ENCODE measurements at regions not wholly inside any gene's neighbourhood (a gene's known extent, or its start where the extent isn't known, plus 50 kb on each side); places are given as distances from the start of the nearest gene placed in this dataset.

DNA sequence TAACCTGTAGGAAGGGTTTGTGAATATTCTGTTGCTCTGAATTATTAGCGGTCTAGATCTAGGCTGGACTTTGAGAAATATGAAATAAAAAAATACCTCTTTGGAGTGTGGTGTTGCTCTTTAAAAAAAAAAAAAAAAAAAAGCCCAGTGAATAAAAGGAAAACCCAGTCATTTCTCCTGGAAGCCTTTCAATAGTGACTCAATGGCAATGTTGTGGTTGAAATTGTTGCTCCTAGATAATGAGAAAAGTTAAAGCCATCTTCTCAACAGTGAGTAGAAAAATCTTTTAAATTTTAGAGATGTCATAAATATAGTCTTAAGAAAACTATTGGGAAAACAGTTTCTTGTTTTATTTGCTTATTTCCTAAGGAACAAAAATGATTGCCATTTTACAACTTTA, 135.3 kb downstream of the RFC3 start:
- DNase-seq: no peak

DNA sequence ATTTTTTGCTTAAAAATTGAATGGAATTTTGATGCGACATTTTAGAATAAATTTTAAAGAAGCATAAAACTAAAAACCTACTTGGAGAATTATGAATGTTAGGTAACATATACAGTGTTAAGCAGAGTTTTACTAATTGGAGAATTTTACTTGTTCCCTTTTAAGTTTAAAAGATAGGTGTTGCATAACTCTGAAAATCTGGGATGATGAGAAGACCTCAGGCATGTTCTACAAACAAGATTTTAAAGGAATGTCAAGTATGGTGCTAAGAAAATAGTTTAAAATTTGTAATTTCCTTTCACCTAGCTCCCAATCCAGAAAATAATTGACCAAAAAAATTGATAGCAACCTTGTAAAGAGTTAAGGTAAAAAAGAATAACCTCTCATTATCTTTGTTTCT, 135.8 kb downstream of the RFC3 start:
- DNase-seq: no peak

DNA sequence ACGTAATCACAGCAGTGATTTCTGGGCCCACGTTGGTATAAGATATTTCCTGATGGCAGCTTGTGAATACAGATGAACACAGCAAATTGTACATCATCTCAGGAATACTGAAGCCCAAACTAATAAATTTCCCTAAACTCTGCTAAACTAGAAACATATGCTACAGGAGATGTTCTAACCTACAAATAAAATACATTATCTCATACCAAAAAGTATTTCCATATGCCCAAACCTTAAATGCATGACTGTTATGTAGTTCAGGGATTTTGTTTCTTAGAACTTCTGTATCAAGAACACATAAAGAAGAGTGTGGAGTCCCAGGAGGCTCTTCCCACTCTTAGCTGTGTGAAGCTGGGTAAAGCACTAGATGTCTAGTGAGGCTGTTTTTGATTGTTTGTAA, 138.4 kb downstream of the RFC3 start:
- peak; percentile 20 for DNase-seq

GRCh38 chr13:33957497-33957905, 139.6 kb downstream of the RFC3 start:
- DNase-seq: no peak

GRCh38 chr13:33958964-33959363, 141.0 kb downstream of the RFC3 start:
- no peak for DNase-seq

- DNase-seq: no peak
These were observed 145.2 kb downstream of the RFC3 start for GRCh38 chr13:33963134-33963533.

DNA sequence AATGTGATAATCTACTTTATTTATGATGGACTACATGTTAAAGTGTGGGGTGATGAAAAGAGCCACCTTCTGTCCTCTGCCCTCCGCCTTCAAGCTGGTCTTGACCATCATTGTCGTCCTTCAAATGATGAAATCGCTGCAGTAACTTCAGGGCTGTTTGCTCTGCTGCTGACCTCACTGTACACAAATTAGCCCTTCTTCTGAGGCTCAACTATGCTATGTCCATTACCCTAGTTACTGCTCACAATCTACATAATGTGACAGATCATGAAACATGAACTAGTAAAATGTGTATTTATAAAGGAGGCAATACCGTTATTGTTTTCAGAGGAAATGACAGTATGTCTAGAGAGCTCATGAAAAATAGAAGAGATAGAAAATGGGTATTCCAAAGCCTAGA, 145.9 kb downstream of the RFC3 start:
- DNase-seq: no peak

DNA sequence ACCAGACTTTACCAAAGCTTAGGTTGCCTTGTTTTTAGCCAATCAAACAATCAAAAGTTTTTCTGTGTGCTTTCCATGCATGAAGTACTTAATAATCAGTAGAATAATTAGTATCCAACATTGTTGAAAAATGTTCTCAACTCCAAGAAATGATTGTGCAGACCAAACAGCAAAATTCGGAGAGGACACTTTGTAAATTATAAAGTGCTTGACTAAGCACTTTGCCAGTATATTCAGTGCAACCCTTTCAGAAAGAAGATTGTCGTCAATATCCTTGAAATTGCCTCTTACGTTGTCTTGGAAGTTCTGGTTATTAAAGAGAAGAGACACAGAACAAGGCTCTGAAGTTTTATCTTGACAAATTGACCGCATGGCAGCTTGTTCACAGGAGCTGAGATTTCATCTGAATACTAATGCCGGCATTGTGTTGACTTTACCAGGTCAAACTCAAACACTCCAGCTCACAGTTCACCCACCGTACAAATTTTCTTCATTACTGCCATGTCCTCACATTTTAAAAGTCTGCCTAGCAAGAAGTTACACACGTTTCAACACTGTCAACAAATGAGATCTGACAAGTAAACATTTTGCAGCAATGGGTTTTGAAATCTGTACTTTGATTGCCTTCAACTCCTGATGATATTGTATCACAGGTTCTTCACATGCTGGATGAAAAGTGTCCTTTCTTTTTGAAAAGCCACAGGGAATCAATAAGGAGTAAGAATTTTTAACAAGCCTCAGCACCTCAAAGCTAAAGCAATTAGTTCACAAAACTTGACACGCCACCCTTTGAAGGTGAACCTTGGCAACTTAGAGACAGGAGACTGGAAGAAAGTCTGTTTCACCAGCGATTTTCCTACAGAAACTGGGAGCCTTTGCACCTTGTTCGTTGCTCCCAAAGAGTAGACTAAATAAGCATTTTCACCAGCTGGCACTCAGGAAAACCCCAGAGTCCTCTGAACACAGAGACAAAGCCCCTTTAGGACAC, 150.9 kb downstream of the RFC3 start:
- DNase-seq: no peak

- DNase-seq: peak; percentile 22
These were observed 153.0 kb downstream of the RFC3 start for GRCh38 chr13:33970746-33971561.

DNA sequence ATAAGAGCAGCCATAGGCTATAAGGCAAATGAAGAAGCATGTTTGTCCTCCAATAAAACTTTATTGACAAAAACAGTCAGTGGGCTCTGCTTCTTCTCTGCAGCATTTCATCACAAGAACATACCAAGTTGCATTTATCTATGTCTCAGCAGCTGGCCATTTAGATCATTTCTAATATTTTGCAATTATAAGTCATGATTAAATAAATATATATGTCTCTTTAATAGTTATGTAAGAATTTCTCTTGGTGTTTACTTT, 153.5 kb downstream of the RFC3 start:
- DNase-seq: no peak

- no peak for DNase-seq
These were observed 155.2 kb downstream of the RFC3 start for GRCh38 chr13:33973194-33973593.

GRCh38 chr13:33976965-33977364, 159.0 kb downstream of the RFC3 start:
- no peak for DNase-seq

- no peak for DNase-seq
These were observed 160.7 kb downstream of the RFC3 start for GRCh38 chr13:33978653-33979052.

DNA sequence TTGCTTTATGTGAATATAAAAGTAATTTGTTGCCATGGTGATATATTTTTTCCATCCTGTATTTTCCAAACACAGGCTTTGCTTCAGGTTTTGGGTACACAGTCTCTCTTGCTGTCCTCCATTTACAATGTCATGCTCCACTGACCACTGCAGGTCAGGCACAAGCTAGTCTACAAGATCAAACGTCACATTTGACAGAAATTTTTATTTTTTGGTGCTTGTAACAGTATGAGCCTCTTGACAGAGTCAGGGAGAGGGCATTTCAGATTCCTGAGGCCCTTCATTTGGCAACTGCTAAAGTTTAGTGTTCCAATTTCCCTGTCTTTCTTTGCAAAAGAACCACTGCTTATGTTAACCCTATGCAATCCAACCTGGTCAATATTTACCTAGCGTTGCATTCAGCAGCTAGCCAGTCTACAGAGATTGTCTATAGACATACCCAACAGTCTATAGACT, 175.0 kb downstream of the RFC3 start:
- peak; percentile 69 for DNase-seq

DNA sequence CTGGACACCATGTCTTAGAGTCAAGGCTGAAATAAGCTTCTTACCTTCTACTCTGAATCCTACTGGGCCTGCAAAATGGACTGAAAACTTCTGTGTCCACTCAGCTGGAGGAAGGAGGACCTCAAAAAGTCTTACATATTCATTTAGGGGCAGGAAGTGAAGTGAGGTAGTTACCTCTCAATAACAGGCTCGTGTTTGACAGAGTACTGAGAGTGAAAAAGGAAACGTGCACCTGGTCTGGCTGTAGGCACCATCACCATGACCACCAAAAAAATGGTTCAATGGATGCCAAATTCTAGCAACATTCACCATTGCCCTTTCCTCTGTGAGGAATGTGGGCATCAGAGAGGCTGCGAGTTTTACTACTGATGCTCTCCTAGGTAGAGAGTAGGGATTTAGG, 176.2 kb downstream of the RFC3 start:
- DNase-seq: no peak

DNA sequence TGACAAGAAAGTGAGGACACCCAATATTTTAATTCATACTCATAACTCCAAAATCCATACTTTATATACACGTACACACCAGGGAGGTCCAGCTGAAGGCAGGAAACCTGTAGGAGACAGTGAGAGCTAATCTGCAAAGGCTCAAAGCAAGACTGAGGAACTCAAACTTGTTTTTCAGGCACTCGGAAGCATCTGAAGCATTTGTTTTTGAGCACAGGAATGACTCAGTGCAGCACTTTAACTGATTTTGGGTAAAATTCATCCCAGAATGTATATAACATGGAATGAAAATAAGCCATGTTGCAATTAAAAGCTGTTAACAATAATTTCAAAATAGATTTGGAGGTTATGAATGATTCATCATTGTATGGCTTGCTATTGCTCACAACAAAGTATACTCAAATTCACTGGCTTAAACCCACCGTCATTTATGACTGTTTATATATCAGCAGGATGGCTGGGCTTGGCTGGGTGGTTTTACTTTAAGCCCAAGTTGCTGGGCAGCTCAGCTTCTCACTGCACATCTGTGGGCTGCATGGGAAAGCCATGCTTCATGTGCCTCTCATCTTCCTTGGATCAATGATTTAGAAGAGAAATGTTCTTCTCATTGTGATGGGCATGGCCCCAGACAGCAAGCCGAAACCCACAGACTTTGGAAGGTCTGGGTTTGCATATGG, 177.0 kb downstream of the RFC3 start:
- DNase-seq: no peak

GRCh38 chr13:33996636-33997035, 178.7 kb downstream of the RFC3 start:
- peak; percentile 55 for DNase-seq

DNA sequence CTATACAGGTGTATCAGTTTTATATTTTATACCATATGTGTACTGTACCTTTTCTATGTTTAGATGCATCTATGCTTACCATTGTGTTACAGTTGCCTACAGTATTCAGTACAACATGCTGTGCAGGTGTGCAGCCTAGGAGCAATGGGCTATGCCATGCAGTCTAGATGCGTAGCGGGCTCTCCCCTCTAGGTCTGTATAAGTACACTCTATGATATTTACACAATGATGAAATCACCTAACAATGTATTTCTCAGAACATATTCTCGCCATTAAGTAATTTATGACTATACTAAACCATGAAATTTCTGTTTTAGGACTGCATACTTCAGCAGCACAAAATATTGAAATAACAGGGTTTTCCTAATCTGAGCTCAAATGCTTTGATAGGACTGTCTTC, 179.6 kb downstream of the RFC3 start:
- no peak for DNase-seq

DNA sequence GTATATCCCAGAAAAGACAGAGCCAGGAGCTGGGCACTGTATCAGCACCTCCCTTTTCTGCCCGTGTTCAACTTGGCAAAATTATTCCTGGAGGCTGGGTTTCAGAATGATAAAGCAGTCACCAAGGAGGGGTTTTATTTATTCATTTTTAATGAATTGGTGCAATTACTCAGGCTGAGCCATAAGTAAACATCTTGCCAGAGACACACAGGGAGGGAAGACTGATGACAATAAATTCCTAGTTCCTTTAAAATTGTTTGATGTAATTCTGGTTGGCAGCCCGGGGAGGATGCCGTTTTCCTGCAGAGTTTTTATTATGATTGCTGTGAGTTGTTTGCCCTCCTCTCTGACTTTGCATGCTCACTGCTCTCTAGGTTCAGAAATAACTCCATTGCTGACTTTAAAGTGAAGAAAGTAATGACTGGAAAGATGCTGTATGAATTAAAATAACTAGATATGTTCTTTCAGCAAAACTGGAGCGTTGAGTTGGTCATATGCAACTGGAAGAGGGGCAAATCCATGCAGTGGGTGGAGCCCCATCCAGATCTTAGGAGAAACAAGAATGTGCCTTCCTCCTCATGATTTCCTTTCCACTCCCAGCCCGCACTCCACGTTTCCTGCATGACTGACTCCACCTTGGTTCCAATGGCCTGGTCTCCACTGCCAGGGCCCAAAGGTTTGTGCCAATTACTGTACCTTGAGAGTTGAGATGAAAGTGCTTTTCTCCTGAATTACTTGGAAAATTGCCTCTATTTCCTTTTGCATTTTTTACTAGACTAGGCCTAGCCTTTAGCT, 182.1 kb downstream of the RFC3 start:
- no peak for DNase-seq

GRCh38 chr13:34000955-34001354, 183.0 kb downstream of the RFC3 start:
- DNase-seq: no peak

DNA sequence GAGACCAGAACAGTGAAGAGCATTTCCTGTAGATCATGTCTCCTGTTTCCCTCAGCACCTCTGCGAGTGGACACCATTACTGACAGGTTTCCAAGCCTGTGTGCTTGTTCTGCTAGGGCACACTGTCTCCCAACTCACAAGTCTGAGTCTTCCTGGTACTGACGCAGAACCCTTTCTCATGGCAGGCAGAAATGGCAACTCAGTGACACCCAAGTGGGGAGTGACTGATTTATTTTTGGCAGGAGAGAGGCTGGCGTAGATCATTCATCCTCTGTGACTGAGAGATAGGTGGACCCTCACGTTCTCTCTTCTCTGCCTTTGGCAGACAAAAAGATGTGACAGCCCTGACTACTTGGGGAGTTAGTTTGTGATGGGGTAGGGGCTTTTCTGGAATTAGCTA, 183.4 kb downstream of the RFC3 start:
- DNase-seq: no peak

DNA sequence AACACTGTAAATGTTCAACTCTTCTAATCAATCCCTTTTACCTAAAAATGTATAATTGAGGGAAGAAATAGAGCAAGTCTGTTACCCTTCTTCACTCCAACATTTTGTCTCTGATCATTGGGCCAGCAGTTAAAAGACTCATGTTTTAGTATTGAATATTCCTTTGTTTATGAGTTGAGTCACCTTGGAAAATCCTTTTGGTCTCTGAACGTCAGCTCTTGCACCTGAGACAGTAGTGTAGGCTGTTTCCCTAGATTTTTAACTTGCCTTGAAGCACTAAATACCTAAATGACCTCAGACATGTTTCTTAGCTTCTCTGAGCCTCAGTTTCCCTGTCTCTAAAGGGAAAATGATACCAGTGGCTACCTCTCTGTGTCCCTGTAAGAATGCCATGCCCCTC, 184.2 kb downstream of the RFC3 start:
- no peak for DNase-seq
